Transverse colon (tissue), 4 donors: ENCODE measurements at regions not wholly inside any gene's neighbourhood (a gene's known extent, or its start where the extent isn't known, plus 50 kb on each side); places are given as distances from the start of the nearest gene placed in this dataset.

Source experiments
- CTCF ChIP-seq, 5 experiments: fragments of 200-600 bp in 3 of 5; fragments of 450-650 bp in 2 of 5; sonication (generic) in 3 of 5; IDR thresholded peaks; 1 replicate in 2 of 5; 2 replicates in 3 of 5; pipeline ENCODE4 v1.5.1; 2016 to 2017; ENCODE audit warnings: antibody characterized with exemption in 5 of 5, inconsistent platforms in 3 of 5, mild to moderate bottlenecking in 2 of 5, moderate library complexity in 1 of 5
- EP300 ChIP-seq: sonication (generic); formaldehyde crosslinking; IDR thresholded peaks from one replicate; pipeline ENCODE4 v1.6.1; 2017; ENCODE audit warnings: antibody characterized with exemption, low read depth
- POLR2A ChIP-seq: fragments of 450-650 bp; IDR thresholded peaks from one replicate; pipeline ENCODE4 v1.6.1; 2016; ENCODE audit warnings: antibody characterized with exemption, mild to moderate bottlenecking, moderate library complexity
- POLR2AphosphoS5 ChIP-seq, 3 donors: sonication (generic); formaldehyde crosslinking; IDR thresholded peaks; one replicate each; pipeline ENCODE4 v1.6.1; 2016; ENCODE audit warnings: antibody characterized with exemption in 3 of 3

- TF ChIP-seq CTCF (IDR thresholded peaks at IDR 0.05) (no peak), POLR2A (no peak), EP300 (no peak), POLR2AphosphoS5 (IDR thresholded peaks at IDR 0.05) (no peak)
Measured at GRCh38 chr13:55815458-55816033, 1325.2 kb upstream of the PRR20A start.
